IPS-18c (cell line): ENCODE measurements at regions not wholly inside any gene's neighbourhood (a gene's known extent, or its start where the extent isn't known, plus 50 kb on each side); places are given as distances from the start of the nearest gene placed in this dataset.

Experiments used
- H3K4me3 ChIP-seq: 2 replicates; pipeline ENCODE4 v1.7.0; 2013; ENCODE audit warnings: low read depth, mild to moderate bottlenecking, low read length, moderate library complexity; ENCODE audit not compliant: insufficient read depth
- H3K9me3 ChIP-seq: one replicate; pipeline ENCODE4 v1.6.1; 2013; ENCODE audit warnings: mild to moderate bottlenecking, low read length, moderate library complexity; ENCODE audit not compliant: control insufficient read depth, insufficient read depth

DNA sequence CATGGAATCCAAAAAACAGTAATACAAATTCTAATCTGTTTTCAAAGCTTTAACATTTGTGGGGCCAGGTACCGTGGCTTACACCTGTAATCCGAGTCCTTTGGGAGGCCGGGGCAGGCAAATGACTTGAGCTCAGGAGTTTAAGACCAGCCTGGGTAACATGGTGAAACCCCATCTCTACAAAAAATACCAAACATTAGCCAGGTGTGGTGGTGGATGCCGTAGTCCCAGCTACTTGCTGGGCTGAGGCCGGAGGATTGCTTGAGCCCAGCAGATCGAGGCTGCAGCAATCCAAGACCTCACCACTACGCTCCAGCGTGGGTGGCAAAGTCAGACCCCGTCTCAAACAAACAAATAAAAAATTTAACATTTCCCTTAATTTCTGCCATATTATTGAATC, 74.3 kb upstream of the SALL3 start:
- H3K9me3 ChIP-seq = no peaks in the 10 kb centered on the region

GRCh38 chr18:78906066-78906465, 73.6 kb upstream of the SALL3 start:
- Histone ChIP-seq H3K9me3 (no peaks in the 10 kb centered on the region), H3K4me3 (no peak overlapping the region)

More for the DNA sequence above, 74.3 kb upstream of the SALL3 start:
- no peak overlapping the region for H3K4me3 ChIP-seq

DNA sequence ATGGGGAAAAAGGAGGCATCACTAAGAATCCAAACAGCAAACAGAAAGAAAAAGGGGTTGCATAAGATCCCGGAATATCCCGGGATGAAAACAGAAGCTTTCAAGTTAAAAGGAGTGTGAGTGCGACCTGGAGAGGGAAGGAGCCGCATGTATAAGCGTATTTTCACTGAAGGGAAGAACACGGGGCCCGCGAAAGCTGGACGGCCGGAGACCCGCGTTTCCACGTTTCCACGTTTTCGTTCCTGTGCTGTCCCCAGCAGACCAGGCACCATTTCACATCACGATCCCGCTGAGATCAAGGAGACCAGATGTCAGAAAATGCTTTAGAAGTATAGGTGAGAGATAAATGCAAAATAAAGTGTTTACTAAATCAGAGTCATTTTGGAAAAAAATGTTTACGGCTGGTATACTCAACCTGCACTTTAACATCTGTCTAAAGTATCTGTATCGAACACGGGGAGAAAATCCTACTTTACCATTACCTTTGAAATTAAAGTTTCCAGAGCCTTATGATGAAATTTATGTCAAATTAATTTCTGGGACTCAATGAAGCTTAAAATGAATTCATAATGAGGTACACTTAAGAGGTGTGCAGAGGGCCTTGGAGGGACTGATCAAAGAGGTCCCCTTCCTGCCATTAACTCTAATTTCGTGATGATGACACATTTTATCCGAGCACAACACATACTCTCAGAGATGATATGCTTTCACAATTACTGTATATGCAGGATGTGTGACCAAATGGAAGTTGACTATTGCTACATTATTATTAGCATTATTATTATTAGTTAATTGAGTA, 71.0 kb upstream of the SALL3 start:
- Histone ChIP-seq H3K9me3 (no peaks in the 10 kb centered on the region), H3K4me3 (no peak overlapping the region)

- H3K9me3 ChIP-seq = no peaks in the 10 kb centered on the region
- no peak overlapping the region for H3K4me3 ChIP-seq
Observed at GRCh38 chr18:78911751-78912283, 67.8 kb upstream of the SALL3 start.

DNA sequence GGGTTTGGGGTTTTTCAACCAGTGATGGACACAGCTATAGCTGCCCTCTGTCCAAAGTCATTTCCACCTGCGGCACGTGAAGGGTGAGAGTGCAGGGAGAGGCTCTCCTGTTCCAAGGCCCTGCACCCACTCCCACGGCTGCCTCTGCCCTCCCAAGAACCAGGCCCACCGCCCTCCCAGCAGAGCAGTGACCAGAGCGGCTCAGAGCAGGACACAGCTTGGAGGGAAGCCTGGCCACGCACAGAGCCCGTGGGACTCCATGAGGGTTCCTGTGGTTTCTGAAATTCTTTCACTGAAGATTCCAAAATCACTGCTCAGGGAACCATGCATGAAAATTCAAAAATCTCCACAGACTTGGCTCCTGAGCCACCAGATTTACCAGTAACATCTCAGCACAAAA, 67.3 kb upstream of the SALL3 start:
- Histone ChIP-seq H3K9me3 (no peaks in the 10 kb centered on the region), H3K4me3 (no peak overlapping the region)

DNA sequence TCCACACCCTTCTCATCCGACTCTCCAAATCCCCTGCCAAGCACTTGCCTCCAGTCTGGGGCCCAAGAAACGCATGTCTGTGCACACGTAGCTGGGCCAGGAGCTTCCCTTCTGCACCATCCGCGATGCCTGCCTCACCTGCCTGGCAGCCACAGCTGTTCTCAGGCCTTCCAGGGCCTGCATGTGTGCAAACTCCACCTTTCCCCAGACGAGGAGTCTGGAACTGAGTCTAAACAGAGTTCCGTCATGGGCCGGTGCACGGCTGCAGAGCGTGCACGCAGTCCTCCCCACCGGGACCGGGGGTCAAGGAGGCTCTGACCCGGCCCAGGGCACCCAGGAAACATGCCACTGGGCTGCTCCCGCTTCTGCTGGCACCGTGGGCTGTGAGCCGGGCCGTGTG, 66.8 kb upstream of the SALL3 start:
- Histone ChIP-seq H3K9me3 (no peaks in the 10 kb centered on the region), H3K4me3 (no peak overlapping the region)

DNA sequence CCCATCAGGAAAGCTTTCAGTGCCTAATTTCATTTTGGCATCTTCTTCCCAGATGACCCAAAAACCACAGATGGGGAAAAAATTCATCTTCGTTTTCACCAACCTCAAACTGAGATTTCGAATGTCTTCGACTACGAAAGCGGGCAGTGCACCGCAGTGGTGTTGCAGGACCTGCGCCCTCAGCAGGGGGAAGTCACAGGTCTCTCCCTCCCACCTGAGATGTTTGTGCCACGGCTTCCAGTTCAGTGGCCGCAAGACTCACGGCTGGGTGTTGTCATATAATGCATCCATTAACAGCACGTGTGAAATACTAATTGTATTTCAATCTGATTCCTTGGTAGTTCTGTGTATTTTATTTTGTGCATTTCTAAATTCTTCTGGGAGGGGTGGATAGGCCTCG, 66.2 kb upstream of the SALL3 start:
- no peaks in the 10 kb centered on the region for H3K9me3 ChIP-seq
- H3K4me3 ChIP-seq = no peak overlapping the region

GRCh38 chr18:78913830-78914231, 65.8 kb upstream of the SALL3 start:
- H3K9me3 ChIP-seq = no peaks in the 10 kb centered on the region
- H3K4me3 ChIP-seq = no peak overlapping the region

GRCh38 chr18:78914249-78914935, 65.2 kb upstream of the SALL3 start:
- no peaks in the 10 kb centered on the region for H3K9me3 ChIP-seq

DNA sequence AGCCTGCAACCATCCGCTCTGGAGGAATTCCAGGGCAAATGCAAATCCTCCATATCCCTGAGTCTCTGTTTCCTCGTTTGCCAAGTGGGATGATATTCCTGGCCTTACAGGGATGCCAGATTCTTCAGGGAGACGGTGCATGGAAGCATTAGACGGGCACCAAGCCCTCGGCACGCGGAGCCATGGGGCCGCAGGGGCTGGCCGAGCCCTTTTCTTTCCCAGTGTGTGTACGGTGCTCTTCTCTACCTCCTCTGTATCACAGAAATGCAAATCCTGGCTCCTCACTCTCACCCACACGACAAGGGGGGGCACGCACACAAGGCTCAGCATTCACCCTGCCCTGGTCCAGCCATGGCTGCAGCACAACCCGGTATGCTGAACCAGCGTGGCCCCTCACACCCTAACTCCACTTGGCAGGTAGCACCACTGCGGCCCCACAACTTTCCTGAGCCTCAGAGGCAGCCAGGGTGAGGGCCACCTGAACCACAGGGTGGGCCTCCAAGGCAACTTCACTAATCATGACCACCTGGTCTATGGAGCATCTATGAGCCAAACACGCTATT, 64.1 kb upstream of the SALL3 start:
- no peak overlapping the region for H3K4me3 ChIP-seq
- no peaks in the 10 kb centered on the region for H3K9me3 ChIP-seq

More at GRCh38 chr18:78914249-78914935, 65.2 kb upstream of the SALL3 start:
- H3K4me3 ChIP-seq = no peak overlapping the region

- Histone ChIP-seq H3K9me3 (no peaks in the 10 kb centered on the region), H3K4me3 (no peak overlapping the region)
Observed at GRCh38 chr18:78918707-78919106, 60.9 kb upstream of the SALL3 start.

GRCh38 chr18:78919956-78920355, 59.7 kb upstream of the SALL3 start:
- H3K4me3 ChIP-seq = no peak overlapping the region
- H3K9me3 ChIP-seq = no peaks in the 10 kb centered on the region

- H3K9me3 ChIP-seq = no peaks in the 10 kb centered on the region
- no peak overlapping the region for H3K4me3 ChIP-seq
Observed at GRCh38 chr18:78920456-78921138, 59.0 kb upstream of the SALL3 start.

DNA sequence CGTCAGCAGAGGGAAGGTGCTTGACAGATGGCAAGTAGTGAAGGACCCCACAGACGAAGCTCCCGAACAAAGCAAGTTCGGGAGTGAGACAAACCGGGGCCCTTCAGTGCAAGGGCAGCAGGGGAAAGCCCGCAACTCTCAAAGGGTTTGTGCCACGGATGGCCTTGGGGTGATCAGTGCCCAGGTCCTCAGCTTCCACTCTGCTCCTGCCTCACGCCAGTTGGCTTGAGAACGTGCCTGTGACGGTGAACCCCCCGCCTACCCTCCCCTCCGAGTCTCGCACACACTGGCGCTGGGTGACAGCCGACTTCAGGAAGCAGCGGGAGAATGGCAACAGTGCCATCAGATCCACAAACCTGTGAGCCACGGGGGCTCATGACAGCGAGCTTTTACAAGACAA, 56.8 kb upstream of the SALL3 start:
- Histone ChIP-seq H3K4me3 (no peak overlapping the region), H3K9me3 (no peaks in the 10 kb centered on the region)

GRCh38 chr18:78924301-78924700, 55.3 kb upstream of the SALL3 start:
- no peak overlapping the region for H3K4me3 ChIP-seq
- no peaks in the 10 kb centered on the region for H3K9me3 ChIP-seq

DNA sequence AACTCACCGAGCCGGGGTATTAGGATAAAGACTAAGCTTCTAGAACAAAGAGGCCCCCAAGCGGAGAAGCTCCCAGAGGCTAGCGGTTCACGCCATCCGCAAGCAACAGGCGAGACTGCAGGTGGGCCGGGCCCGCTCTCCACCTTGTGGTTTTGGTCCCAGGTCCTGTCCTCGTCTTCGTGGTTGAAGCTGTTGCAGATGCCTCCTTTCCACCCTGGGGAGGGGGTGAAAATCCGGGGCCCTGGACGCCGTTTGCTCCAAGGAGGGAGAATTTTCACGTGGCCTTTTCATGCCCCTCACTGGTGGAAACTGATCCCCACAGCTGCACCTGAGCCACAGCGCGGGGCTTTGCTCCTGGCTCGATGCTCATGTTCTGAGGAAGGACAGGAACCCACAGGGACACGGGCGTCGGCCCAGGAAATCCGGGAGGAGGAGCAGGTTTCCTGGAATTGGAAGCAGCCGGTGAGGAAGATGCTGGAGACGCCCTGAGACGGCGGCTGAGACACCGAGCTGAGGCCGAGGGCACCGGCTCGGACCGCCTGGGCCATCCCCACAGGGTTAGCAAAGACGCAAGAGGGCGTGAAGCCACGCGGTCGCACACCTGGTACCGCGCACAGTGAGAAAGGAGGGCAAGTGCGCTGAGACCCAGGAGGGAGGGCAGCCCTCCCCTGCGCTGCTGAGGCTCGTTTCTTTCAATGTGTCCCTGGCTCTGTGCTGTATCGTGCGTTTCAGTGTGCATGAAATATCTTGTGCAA, 54.7 kb upstream of the SALL3 start:
- no peak overlapping the region for H3K4me3 ChIP-seq
- H3K9me3 ChIP-seq = no peaks in the 10 kb centered on the region
